ENCODE measurements at regions not wholly inside any gene's neighbourhood (a gene's known extent, or its start where the extent isn't known, plus 50 kb on each side); places are given as distances from the start of the nearest gene placed in this dataset.

DNA sequence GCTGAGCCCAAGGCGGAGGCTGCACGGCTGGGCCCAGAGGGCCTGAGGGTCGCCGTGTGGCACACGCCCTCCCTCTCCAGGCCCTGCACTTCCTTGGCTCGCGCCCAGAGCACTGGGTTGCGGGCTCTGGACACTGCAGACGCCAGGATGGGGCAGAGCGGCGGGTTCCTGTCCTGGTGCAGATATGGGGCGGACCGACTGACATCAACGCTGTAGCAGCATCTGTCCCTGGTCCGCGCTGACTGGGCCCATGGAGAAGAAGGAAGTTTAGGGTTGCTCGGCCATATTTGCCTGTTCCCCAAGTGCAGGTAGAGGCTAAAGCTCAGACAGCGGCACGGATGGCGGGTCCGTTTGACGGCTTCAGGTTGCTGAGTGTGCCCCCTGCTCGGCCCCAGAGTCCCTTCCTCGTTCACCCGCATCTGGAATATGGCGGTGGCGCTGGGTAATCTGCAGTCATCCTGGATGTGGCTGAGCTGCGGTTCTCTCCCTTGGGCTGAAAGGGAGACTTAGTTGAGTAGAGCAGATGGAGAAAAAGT is 116.1 kb downstream of the OR13A1 start:
- WGBS, 2 experiments (ENCODE audit: extremely low coverage in 2 of 2, insufficient read length in 1 of 2) = 85% methylated on average over 8 of the region's 28 CpGs; no CpG with 5 or more reads in 1 of the 2 experiments
- H3K4me1 ChIP-seq (ENCODE audit: control insufficient read depth, insufficient read depth, low read length) = no peaks in the 10 kb centered on the region

More for the DNA sequence above, 116.1 kb downstream of the OR13A1 start:
- intact Hi-C loops (cut with micrococcal nuclease) (no loop called here), in situ Hi-C loops (cut with MboI; ENCODE audit: low sequenced_read_pairs) (no loop called here), dilution Hi-C loops (cut with HindIII; ENCODE audit: low sequenced_read_pairs, unreplicated experiment) (no loop called here)
- no peak overlapping the region for H3K4ac ChIP-seq (ENCODE audit: low read depth, low read length)
- no peak overlapping the region for H3K18ac ChIP-seq (ENCODE audit: low read depth, low read length)
- no peak overlapping the region for H3K14ac ChIP-seq (replicated peaks; ENCODE audit: low read depth, low read length)
- no peak overlapping the region for H4K8ac ChIP-seq (ENCODE audit: low read depth in 2 of 2, low read length in 2 of 2)
- H3K9ac ChIP-seq (ENCODE audit: low read depth, low read length) = no peak overlapping the region
- ChIA-PET POLR2A (ENCODE audit: unreplicated experiment) (no interaction called here), CTCF (no interaction called here)
- no peaks in the 10 kb centered on the region for H3K79me1 ChIP-seq (ENCODE audit: low read depth in 1 of 2, low read length in 2 of 2)
- H2BK120ac ChIP-seq (ENCODE audit: low read depth, low read length) = no peak overlapping the region
- peaks cover 3% of the 10 kb centered on the region; the same call in 1 of the 2 replicates for H3K27me3 ChIP-seq (ENCODE audit: control insufficient read depth, insufficient read depth, low read length)
- H2AFZ ChIP-seq (replicated peaks; ENCODE audit: low read length, poor library complexity) = peak overlapping the region; percentile 41
- H3K9me3 ChIP-seq (ENCODE audit: control insufficient read depth, insufficient read depth, low read length) = no peaks in the 10 kb centered on the region
- H3K27ac ChIP-seq (ENCODE audit: insufficient read depth, low read length) = no peak overlapping the region
- H3K4me2 ChIP-seq (ENCODE audit: low read depth, low read length) = no peak overlapping the region
- no peaks in the 10 kb centered on the region for H3K9me1 ChIP-seq (ENCODE audit: insufficient read depth, low read length)
- H2BK15ac ChIP-seq (ENCODE audit: low read depth, low read length) = no peak overlapping the region
- no TSS peak for BruUV-seq (replicated peaks)
- no peak overlapping the region for H3K23ac ChIP-seq (ENCODE audit: low read depth, low read length)
- no peak overlapping the region for H4K91ac ChIP-seq (ENCODE audit: insufficient read depth, low read depth, low read length)
- ATAC-seq (ENCODE audit: low read depth) (no peak), DNase-seq (no peak)
- H3K36me3 ChIP-seq (ENCODE audit: control insufficient read depth, insufficient read depth, low read length) = no peaks in the 10 kb centered on the region
- TF ChIP-seq BHLHE40 (IDR thresholded peaks at IDR 0.05; ENCODE audit: low read depth, low read length) (no peak), RAD21 (IDR thresholded peaks at IDR 0.05; ENCODE audit: low read length) (no peak), POLR2A (IDR thresholded peaks at IDR 0.05; ENCODE audit: low read depth, low read length) (no peak), MXI1 (IDR thresholded peaks at IDR 0.05; ENCODE audit: borderline replicate concordance, low read depth, low read length) (no peak), CEBPB (IDR thresholded peaks at IDR 0.05; ENCODE audit: low read depth, low read length) (no peak), MAZ (IDR thresholded peaks at IDR 0.05; ENCODE audit: borderline replicate concordance, low read depth, low read length) (no peak), FOS (IDR thresholded peaks at IDR 0.05; ENCODE audit: low read depth, low read length) (no peak), SMC3 (IDR thresholded peaks at IDR 0.05; ENCODE audit: low read depth, low read length) (no peak), RFX5 (IDR thresholded peaks at IDR 0.05; ENCODE audit: low read depth, low read length) (no peak), CHD1 (IDR thresholded peaks at IDR 0.05; ENCODE audit: low read depth, low read length) (no peak), RCOR1 (IDR thresholded peaks at IDR 0.05; ENCODE audit: insufficient replicate concordance, low read length) (no peak)
- TF ChIP-seq, protein P1, sequence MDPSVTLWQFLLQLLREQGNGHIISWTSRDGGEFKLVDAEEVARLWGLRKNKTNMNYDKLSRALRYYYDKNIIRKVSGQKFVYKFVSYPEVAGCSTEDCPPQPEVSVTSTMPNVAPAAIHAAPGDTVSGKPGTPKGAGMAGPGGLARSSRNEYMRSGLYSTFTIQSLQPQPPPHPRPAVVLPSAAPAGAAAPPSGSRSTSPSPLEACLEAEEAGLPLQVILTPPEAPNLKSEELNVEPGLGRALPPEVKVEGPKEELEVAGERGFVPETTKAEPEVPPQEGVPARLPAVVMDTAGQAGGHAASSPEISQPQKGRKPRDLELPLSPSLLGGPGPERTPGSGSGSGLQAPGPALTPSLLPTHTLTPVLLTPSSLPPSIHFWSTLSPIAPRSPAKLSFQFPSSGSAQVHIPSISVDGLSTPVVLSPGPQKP (IDR thresholded peaks at IDR 0.05; ENCODE audit: borderline replicate concordance, low read depth, low read length) = no peak
- TF ChIP-seq, protein P2, sequence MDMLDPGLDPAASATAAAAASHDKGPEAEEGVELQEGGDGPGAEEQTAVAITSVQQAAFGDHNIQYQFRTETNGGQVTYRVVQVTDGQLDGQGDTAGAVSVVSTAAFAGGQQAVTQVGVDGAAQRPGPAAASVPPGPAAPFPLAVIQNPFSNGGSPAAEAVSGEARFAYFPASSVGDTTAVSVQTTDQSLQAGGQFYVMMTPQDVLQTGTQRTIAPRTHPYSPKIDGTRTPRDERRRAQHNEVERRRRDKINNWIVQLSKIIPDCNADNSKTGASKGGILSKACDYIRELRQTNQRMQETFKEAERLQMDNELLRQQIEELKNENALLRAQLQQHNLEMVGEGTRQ (IDR thresholded peaks at IDR 0.05; ENCODE audit: low read depth, low read length) = no peak
- TF ChIP-seq, protein P3, sequence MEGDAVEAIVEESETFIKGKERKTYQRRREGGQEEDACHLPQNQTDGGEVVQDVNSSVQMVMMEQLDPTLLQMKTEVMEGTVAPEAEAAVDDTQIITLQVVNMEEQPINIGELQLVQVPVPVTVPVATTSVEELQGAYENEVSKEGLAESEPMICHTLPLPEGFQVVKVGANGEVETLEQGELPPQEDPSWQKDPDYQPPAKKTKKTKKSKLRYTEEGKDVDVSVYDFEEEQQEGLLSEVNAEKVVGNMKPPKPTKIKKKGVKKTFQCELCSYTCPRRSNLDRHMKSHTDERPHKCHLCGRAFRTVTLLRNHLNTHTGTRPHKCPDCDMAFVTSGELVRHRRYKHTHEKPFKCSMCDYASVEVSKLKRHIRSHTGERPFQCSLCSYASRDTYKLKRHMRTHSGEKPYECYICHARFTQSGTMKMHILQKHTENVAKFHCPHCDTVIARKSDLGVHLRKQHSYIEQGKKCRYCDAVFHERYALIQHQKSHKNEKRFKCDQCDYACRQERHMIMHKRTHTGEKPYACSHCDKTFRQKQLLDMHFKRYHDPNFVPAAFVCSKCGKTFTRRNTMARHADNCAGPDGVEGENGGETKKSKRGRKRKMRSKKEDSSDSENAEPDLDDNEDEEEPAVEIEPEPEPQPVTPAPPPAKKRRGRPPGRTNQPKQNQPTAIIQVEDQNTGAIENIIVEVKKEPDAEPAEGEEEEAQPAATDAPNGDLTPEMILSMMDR (conservative IDR thresholded peaks at IDR 0.05; ENCODE audit: low read depth, low read length) = no peak
- H2BK5ac ChIP-seq (ENCODE audit: low read depth, low read length, poor library complexity, severe bottlenecking) = no peak overlapping the region
- H2BK20ac ChIP-seq (ENCODE audit: low read depth, low read length) = no peak overlapping the region
- no peaks in the 10 kb centered on the region for H4K20me1 ChIP-seq (ENCODE audit: insufficient read depth, low read length)
- no peak overlapping the region for H2AK5ac ChIP-seq (ENCODE audit: low read depth, low read length)
- no peak overlapping the region for H3K56ac ChIP-seq (ENCODE audit: extremely low read depth, insufficient read depth, low read length)
- no peak overlapping the region for H3K4me3 ChIP-seq (ENCODE audit: insufficient read depth, low read depth, low read length)
- no peak overlapping the region for H4K5ac ChIP-seq (ENCODE audit: low read depth, low read length)
- no peak overlapping the region for H2AK9ac ChIP-seq (replicated peaks; ENCODE audit: low read depth, low read length, poor library complexity)
